ENCODE measurements at regions not wholly inside any gene's neighbourhood (a gene's known extent, or its start where the extent isn't known, plus 50 kb on each side); places are given as distances from the start of the nearest gene placed in this dataset.

GRCh38 chr14:80300351-80300750 is 89.0 kb upstream of the DIO2 start:
- TF ChIP-seq, protein P1, sequence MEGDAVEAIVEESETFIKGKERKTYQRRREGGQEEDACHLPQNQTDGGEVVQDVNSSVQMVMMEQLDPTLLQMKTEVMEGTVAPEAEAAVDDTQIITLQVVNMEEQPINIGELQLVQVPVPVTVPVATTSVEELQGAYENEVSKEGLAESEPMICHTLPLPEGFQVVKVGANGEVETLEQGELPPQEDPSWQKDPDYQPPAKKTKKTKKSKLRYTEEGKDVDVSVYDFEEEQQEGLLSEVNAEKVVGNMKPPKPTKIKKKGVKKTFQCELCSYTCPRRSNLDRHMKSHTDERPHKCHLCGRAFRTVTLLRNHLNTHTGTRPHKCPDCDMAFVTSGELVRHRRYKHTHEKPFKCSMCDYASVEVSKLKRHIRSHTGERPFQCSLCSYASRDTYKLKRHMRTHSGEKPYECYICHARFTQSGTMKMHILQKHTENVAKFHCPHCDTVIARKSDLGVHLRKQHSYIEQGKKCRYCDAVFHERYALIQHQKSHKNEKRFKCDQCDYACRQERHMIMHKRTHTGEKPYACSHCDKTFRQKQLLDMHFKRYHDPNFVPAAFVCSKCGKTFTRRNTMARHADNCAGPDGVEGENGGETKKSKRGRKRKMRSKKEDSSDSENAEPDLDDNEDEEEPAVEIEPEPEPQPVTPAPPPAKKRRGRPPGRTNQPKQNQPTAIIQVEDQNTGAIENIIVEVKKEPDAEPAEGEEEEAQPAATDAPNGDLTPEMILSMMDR (IDR thresholded peaks at IDR 0.05; ENCODE audit: low read depth, low read length, poor library complexity, severe bottlenecking): no peak
- TF ChIP-seq EZH2phosphoT487 (IDR thresholded peaks at IDR 0.05; ENCODE audit: borderline replicate concordance, low read length): no peak

All from DOHH2 (cell line).